SJCRH30 (cell line): ENCODE measurements at regions not wholly inside any gene's neighbourhood (a gene's known extent, or its start where the extent isn't known, plus 50 kb on each side); places are given as distances from the start of the nearest gene placed in this dataset.

ENCODE experiments used
- DNase-seq, 2 experiments: peaks; one replicate each; pipeline ENCODE4 v3.0.0-alpha.2; 2015 to 2020
- H3K27ac ChIP-seq: fragments of 250-450 bp; sonication (Bioruptor Pico); 2 replicates; pipeline ENCODE4 v1.5.1; 2020; ENCODE audit warnings: mild to moderate bottlenecking, moderate library complexity
- H3K27me3 ChIP-seq: fragments of 250-450 bp; sonication (Bioruptor Pico); 2 replicates; pipeline ENCODE4 v1.5.1; 2020; ENCODE audit warnings: mild to moderate bottlenecking, moderate library complexity
- H3K36me3 ChIP-seq: fragments of 250-450 bp; sonication (Bioruptor Pico); 2 replicates; pipeline ENCODE4 v1.5.1; 2020; ENCODE audit warnings: mild to moderate bottlenecking, moderate library complexity
- H3K4me1 ChIP-seq: fragments of 250-450 bp; sonication (Bioruptor Pico); 2 replicates; pipeline ENCODE4 v1.5.1; 2020; ENCODE audit warnings: mild to moderate bottlenecking, moderate library complexity
- H3K4me3 ChIP-seq: fragments of 250-450 bp; sonication (Bioruptor Pico); 2 replicates; pipeline ENCODE4 v1.5.1; 2020; ENCODE audit warnings: mild to moderate bottlenecking, moderate library complexity
- H3K9me3 ChIP-seq: fragments of 250-450 bp; sonication (Bioruptor Pico); replicated peaks from 2 replicates; pipeline ENCODE4 v1.5.1; 2020; ENCODE audit warnings: mild to moderate bottlenecking, moderate library complexity

DNA sequence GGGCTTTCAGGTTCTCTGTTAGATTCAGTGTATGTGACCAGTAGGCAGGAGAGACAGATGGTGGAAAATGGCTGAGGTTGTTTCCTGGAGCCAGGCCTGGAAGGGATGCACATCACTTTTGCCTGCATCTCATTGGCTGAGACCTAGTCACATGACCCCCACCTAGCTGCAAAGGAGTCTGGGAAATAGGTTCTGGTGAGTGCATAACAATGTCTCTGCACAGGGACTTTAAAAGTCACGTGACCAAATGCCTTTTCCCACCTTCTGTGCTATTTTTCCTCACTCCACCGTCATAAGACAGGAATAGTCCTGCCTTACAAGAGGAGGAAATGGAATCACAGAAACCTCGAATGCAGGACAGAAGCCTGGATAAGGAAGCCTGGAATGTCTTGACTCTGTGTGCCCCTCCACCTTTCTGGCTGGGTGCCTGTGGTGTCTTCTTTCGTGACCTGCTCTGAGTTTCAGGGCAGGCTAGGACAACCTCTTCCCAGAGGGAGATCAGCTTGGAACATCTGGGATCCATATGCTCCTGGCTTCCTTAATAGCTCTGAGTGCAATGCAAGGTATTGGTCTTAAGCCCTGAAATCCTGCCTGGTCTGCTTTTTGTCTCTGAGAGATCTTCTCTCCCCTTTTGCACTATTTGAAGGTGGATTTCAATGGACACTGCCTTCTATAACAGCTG, 139.9 kb upstream of the ZNF438 start:
- DNase-seq: no peak
- Histone ChIP-seq H3K27me3 (no peaks in the 10 kb centered on the region), H3K27ac (no peak overlapping the region)

GRCh38 chr10:31172925-31173324, 141.3 kb upstream of the ZNF438 start:
- Histone ChIP-seq H3K27me3 (no peaks in the 10 kb centered on the region), H3K4me1 (no peaks in the 10 kb centered on the region), H3K4me3 (no peak overlapping the region), H3K36me3 (no peaks in the 10 kb centered on the region), H3K9me3 (0 out of 2 replicates have a peak, but pooled peaks cover 3% of the 10 kb centered on the region), H3K27ac (no peak overlapping the region)
- DNase-seq: no peak

More for the DNA sequence above, 139.9 kb upstream of the ZNF438 start:
- H3K4me1 ChIP-seq: no peaks in the 10 kb centered on the region
- H3K4me3 ChIP-seq: no peak overlapping the region
- 0 out of 2 replicates have a peak, but pooled peaks cover 3% of the 10 kb centered on the region for H3K9me3 ChIP-seq
- no peaks in the 10 kb centered on the region for H3K36me3 ChIP-seq

DNA sequence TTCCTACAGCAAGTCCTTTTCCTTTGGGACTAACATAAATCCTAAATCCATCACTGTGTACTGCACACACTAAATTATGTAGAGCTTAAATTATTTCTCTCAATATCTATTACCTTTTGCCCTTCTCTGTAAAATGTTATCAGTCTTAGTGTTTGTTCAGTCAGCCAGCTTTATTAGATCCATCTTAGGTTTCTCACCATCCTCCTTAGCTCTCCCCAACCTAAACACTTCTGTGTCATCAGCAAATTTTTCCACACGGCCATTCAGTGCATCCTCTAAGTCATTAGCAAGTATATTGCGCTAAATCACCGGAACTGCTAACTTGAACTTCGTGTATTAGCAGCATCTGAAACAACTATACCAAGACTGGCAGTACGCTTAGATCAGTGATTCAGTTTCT, 142.1 kb upstream of the ZNF438 start:
- Histone ChIP-seq H3K9me3 (0 out of 2 replicates have a peak, but pooled peaks cover 3% of the 10 kb centered on the region), H3K36me3 (no peaks in the 10 kb centered on the region), H3K4me1 (no peaks in the 10 kb centered on the region), H3K4me3 (no peak overlapping the region), H3K27me3 (no peaks in the 10 kb centered on the region), H3K27ac (no peak overlapping the region)
- no peak for DNase-seq

- no peak for DNase-seq
- Histone ChIP-seq H3K27me3 (no peaks in the 10 kb centered on the region), H3K9me3 (no peaks in the 10 kb centered on the region), H3K4me1 (no peaks in the 10 kb centered on the region), H3K36me3 (no peaks in the 10 kb centered on the region), H3K27ac (no peak overlapping the region), H3K4me3 (no peak overlapping the region)
Measured at GRCh38 chr10:31179091-31179680, 139.8 kb upstream of the ZEB1 start.

GRCh38 chr10:31186225-31187000, 132.6 kb upstream of the ZEB1 start:
- Histone ChIP-seq H3K27ac (no peak overlapping the region), H3K9me3 (no peaks in the 10 kb centered on the region), H3K4me1 (peaks cover 12% of the 10 kb centered on the region), H3K4me3 (no peak overlapping the region), H3K36me3 (no peaks in the 10 kb centered on the region), H3K27me3 (no peaks in the 10 kb centered on the region)
- DNase-seq: peak; percentile 32 to 55

DNA sequence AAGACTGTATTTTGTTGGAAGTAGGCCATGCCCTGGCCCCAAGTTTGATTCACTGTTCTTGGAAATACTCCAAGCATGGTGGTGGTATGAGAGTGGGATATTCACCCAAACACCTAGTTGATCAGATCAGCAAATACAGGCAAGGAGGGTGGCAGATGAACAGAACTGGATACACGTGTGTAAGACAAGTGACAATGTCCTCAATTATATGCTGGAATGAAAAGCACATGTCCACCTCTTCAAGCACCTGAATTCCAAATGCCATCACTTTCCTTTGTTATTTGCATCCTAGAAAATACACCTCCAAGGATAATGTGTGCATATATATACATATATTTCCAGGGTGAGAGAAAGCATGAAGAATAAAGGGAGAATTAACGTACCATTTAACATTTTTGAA, 131.8 kb upstream of the ZEB1 start:
- no peaks in the 10 kb centered on the region for H3K9me3 ChIP-seq
- H3K36me3 ChIP-seq: no peaks in the 10 kb centered on the region
- no peak overlapping the region for H3K27ac ChIP-seq

DNA sequence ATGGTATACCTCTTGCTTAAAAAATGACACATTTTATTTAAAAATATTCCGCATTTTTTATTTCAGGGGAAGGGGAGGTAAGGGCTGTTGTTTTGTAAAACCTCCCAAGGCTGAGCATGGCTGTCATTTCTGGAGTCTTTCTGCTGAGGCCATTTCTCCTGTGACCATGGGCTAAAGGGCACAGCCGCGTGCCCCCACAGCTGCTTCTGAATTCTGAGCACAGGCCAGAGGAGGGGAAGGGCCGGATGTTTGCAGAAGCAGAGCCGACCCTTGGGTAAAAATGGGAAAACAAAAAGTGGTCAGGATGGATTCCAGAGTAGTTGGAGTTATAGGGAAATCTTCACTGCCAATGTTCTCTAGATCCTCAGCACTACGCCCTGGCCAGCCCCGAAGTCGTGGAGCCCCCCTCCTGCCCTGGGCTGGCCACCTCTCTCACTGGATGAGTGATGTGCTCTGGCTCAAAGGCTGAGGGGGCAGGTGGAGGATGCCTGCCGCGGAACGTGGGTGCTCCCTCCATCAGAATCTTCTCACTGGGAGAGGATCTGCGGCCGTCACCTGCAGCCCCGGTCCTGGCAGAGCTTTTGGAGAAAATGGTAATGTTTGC, 131.3 kb upstream of the ZEB1 start:
- no peak for DNase-seq
- Histone ChIP-seq H3K4me1 (peaks cover 12% of the 10 kb centered on the region), H3K9me3 (no peaks in the 10 kb centered on the region), H3K36me3 (no peaks in the 10 kb centered on the region), H3K27ac (no peak overlapping the region), H3K27me3 (no peaks in the 10 kb centered on the region), H3K4me3 (no peak overlapping the region)

More for the DNA sequence above, 131.8 kb upstream of the ZEB1 start:
- peaks cover 12% of the 10 kb centered on the region for H3K4me1 ChIP-seq
- DNase-seq: no peak
- no peak overlapping the region for H3K4me3 ChIP-seq
- no peaks in the 10 kb centered on the region for H3K27me3 ChIP-seq

- no peak overlapping the region for H3K27ac ChIP-seq
- no peak for DNase-seq
- peaks cover 12% of the 10 kb centered on the region for H3K4me1 ChIP-seq
- H3K9me3 ChIP-seq: no peaks in the 10 kb centered on the region
- H3K4me3 ChIP-seq: no peak overlapping the region
- H3K36me3 ChIP-seq: no peaks in the 10 kb centered on the region
- no peaks in the 10 kb centered on the region for H3K27me3 ChIP-seq
Measured at GRCh38 chr10:31188792-31189406, 130.1 kb upstream of the ZEB1 start.

DNA sequence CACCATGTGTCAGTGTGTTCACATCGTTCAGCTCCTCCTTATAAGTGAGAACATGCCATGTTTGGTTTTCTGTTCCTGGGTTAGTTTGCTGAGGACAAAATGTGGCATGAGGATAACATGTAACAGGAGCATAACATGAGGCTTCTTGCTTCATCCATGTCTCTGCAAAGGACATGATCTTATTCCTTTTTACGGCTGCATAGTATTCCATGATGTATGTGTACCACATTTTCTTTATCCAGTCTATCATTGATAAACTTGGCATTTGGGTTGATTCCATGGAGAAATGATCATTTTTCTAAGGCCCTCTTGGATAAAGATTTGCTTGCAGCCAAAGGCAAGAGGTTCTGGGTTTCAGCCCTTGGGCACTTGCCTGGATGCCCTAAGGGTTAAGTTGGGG, 128.5 kb upstream of the ZEB1 start:
- DNase-seq: no peak
- H3K27ac ChIP-seq: no peak overlapping the region
- no peaks in the 10 kb centered on the region for H3K36me3 ChIP-seq

DNA sequence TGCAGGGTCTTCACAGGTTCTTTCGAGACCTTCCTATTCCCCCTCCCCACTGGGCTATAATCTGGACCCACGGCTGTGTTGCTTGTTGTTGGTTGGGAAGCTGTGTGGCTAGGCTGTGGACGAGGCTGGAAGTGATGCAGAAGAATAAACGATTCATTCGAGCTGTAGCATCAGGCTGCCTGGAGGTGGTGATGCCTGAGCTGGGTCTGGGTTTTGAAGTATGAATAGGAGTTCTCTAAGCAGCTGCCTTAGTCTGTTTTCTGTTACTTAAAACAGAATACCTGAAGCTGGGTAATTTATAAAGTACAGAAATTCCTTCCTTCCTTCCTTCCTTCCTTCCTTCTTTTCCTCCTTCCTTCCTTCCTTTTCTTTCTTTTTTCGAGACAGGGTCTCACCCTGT, 126.5 kb upstream of the ZEB1 start:
- H3K27ac ChIP-seq: no peak overlapping the region
- H3K9me3 ChIP-seq: no peaks in the 10 kb centered on the region
- H3K4me3 ChIP-seq: no peak overlapping the region
- no peak for DNase-seq
- no peaks in the 10 kb centered on the region for H3K27me3 ChIP-seq
- H3K4me1 ChIP-seq: peaks cover 10% of the 10 kb centered on the region
- no peaks in the 10 kb centered on the region for H3K36me3 ChIP-seq

More for the DNA sequence above, 128.5 kb upstream of the ZEB1 start:
- Histone ChIP-seq H3K4me3 (no peak overlapping the region), H3K9me3 (no peaks in the 10 kb centered on the region), H3K27me3 (no peaks in the 10 kb centered on the region), H3K4me1 (peaks cover 19% of the 10 kb centered on the region)

- Histone ChIP-seq H3K4me3 (no peak overlapping the region), H3K9me3 (0 out of 2 replicates have a peak, but pooled peaks cover 4% of the 10 kb centered on the region), H3K27ac (no peak overlapping the region), H3K36me3 (no peaks in the 10 kb centered on the region), H3K27me3 (no peaks in the 10 kb centered on the region), H3K4me1 (peaks cover 10% of the 10 kb centered on the region)
- peak; percentile 55 to 66 for DNase-seq
Measured at GRCh38 chr10:31194986-31195385, 124.0 kb upstream of the ZEB1 start.

DNA sequence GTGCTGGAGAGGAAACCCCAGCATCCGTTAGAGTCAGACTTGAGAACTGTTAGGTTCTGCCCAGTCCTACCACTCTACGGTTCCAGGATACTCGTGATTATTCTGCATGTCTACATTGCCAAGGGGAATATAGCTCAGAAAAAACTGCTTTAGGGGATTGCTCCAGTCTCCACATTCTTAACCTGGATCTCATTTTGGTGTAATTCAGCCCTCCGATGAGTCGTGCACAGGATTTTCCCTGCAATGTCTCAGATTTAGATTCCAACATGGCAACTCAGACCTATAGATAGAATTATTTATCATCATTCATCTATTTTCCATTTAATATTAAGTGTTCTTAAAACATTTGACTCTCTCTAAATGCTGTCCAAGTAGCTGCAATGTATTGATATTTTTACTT, 121.1 kb upstream of the ZEB1 start:
- peaks cover 10% of the 10 kb centered on the region for H3K4me1 ChIP-seq
- no peaks in the 10 kb centered on the region for H3K27me3 ChIP-seq
- no peak overlapping the region for H3K4me3 ChIP-seq
- H3K9me3 ChIP-seq: 0 out of 2 replicates have a peak, but pooled peaks cover 4% of the 10 kb centered on the region
- no peak overlapping the region for H3K27ac ChIP-seq
- H3K36me3 ChIP-seq: no peaks in the 10 kb centered on the region
- DNase-seq: no peak

- no peak overlapping the region for H3K27ac ChIP-seq
- no peak overlapping the region for H3K4me3 ChIP-seq
- H3K27me3 ChIP-seq: no peaks in the 10 kb centered on the region
- H3K4me1 ChIP-seq: no peaks in the 10 kb centered on the region
- no peaks in the 10 kb centered on the region for H3K36me3 ChIP-seq
- 0 out of 2 replicates have a peak, but pooled peaks cover 2% of the 10 kb centered on the region for H3K9me3 ChIP-seq
- DNase-seq: peak in 1 of 2 experiments; percentile 7
Measured at GRCh38 chr10:31204090-31204489, 114.9 kb upstream of the ZEB1 start.

- Histone ChIP-seq H3K36me3 (no peaks in the 10 kb centered on the region), H3K27ac (no peak overlapping the region), H3K4me1 (no peaks in the 10 kb centered on the region), H3K9me3 (no peaks in the 10 kb centered on the region), H3K4me3 (no peak overlapping the region), H3K27me3 (no peaks in the 10 kb centered on the region)
- no peak for DNase-seq
Measured at GRCh38 chr10:31207636-31208035, 111.4 kb upstream of the ZEB1 start.
